GM12865 (cell line): ENCODE measurements at regions not wholly inside any gene's neighbourhood (a gene's known extent, or its start where the extent isn't known, plus 50 kb on each side); places are given as distances from the start of the nearest gene placed in this dataset.
"Not testable (repeated sequence)": the region's sequence is repeated elsewhere in the genome, so short reads cannot be mapped to it uniquely, and the experiment has no call there.

Experiments
- DNase-seq: peaks from one replicate; pipeline ENCODE4 v3.0.0; 2010; ENCODE audit warnings: low read depth
- H3K4me3 ChIP-seq: 2 replicates; pipeline ENCODE4 v1.5.1; 2011; ENCODE audit warnings: mild to moderate bottlenecking, low read depth, low read length, control low read depth
- CTCF ChIP-seq: IDR thresholded peaks from 2 replicates; pipeline ENCODE4 v1.5.1; 2011; ENCODE audit warnings: low read length, control low read depth, low read depth, inconsistent platforms; ENCODE audit not compliant: insufficient read depth; ENCODE audit errors: missing control alignments

- no peak overlapping the region for H3K4me3 ChIP-seq
- no peak for TF ChIP-seq CTCF
- DNase-seq, result no peak
Measured at GRCh38 chrX:5307416-5307815, 921.3 kb downstream of the NLGN4X start.

- H3K4me3 ChIP-seq, result no peak overlapping the region
- TF ChIP-seq CTCF, result no peak
- no peak for DNase-seq
Measured at GRCh38 chrX:5306654-5307121, 922.0 kb downstream of the NLGN4X start.

GRCh38 chrX:5305452-5305851, 923.2 kb downstream of the NLGN4X start:
- TF ChIP-seq CTCF, result no peak
- H3K4me3 ChIP-seq, result no peak overlapping the region
- DNase-seq, result no peak

GRCh38 chrX:5295004-5295403, 933.7 kb downstream of the NLGN4X start:
- no peak for TF ChIP-seq CTCF
- no peak overlapping the region for H3K4me3 ChIP-seq
- DNase-seq, result no peak

- no peak for TF ChIP-seq CTCF
- no peak for DNase-seq
Measured at GRCh38 chrX:5290635-5291034, 938.0 kb downstream of the NLGN4X start.

GRCh38 chrX:5289949-5290348, 938.7 kb downstream of the NLGN4X start:
- DNase-seq, H3K4me3 ChIP-seq: not testable (repeated sequence)

More at GRCh38 chrX:5290635-5291034, 938.0 kb downstream of the NLGN4X start:
- no peak overlapping the region for H3K4me3 ChIP-seq

GRCh38 chrX:5278908-5279307, 949.8 kb downstream of the NLGN4X start:
- TF ChIP-seq CTCF, result no peak
- no peak overlapping the region for H3K4me3 ChIP-seq
- DNase-seq, result no peak
